ENCODE measurements at regions not wholly inside any gene's neighbourhood (a gene's known extent, or its start where the extent isn't known, plus 50 kb on each side); places are given as distances from the start of the nearest gene placed in this dataset.

GRCh38 chr2:120896126-120896525, 160.5 kb downstream of the GLI2 start:
- TF ChIP-seq POLR2AphosphoS5 (IDR thresholded peaks at IDR 0.05) (no peak), POLR2A (IDR thresholded peaks at IDR 0.05) (no peak), CTCF (IDR thresholded peaks at IDR 0.05) (no peak), EP300 (IDR thresholded peaks at IDR 0.05) (no peak)

Measured in upper lobe of left lung (tissue), 4 donors.